Skeletal muscle cell (primary cell): ENCODE measurements at regions not wholly inside any gene's neighbourhood (a gene's known extent, or its start where the extent isn't known, plus 50 kb on each side); places are given as distances from the start of the nearest gene placed in this dataset.
"Not testable (repeated sequence)": the region's sequence is repeated elsewhere in the genome, so short reads cannot be mapped to it uniquely, and the experiment has no call there.

Experiments used
- DNase-seq: peaks from one replicate; pipeline ENCODE4 v3.0.0-alpha.2; 2010; ENCODE audit warnings: low read depth
- H3K4me3 ChIP-seq: 2 replicates; pipeline ENCODE4 v1.5.1; 2011; ENCODE audit warnings: low read depth, mild to moderate bottlenecking, control low read depth, low read length, moderate library complexity

GRCh38 chr2:59398081-59398480, 1155.4 kb downstream of the BCL11A start:
- no peak for DNase-seq
- no peak overlapping the region for H3K4me3 ChIP-seq

DNA sequence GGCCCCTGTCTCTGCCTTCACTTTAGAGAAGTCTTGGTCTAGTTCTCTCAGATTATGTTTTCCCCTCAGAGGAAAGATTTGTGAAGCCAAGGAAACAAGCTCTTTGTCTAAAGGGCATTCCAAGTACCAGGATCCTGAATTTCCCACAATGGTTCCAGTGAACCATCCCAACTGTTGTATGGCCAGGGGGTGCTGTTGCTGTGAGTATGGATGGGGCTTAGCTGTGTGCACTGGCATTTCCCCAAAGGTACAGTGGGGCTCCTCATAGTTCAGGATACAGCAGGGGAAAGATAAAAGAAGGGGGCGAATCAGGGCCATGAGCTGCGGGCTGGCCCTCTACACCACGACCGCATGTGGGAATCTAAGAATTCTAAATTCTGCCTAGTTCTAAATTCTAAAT, 1154.0 kb upstream of the FANCL start:
- H3K4me3 ChIP-seq, result no peak overlapping the region
- no peak for DNase-seq

DNA sequence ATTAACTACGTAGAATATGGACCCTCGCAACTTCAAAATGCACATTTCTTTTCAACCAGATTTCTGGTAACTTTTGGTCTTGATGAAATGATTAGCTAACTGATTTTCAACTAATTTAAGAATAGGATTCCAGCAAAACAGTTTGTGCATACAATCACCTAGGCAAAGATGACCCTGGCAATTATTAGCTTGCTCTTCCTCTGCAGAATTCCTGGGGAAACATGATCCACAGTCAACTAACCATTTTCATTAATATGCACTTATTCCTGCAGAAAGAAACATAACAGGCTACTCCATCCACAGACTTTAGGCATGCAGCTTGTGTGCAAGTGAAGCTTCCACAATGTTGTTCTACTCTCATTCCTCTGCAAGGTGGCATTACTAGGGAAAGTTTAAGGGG, 1150.8 kb upstream of the FANCL start:
- no peak overlapping the region for H3K4me3 ChIP-seq
- no peak for DNase-seq

DNA sequence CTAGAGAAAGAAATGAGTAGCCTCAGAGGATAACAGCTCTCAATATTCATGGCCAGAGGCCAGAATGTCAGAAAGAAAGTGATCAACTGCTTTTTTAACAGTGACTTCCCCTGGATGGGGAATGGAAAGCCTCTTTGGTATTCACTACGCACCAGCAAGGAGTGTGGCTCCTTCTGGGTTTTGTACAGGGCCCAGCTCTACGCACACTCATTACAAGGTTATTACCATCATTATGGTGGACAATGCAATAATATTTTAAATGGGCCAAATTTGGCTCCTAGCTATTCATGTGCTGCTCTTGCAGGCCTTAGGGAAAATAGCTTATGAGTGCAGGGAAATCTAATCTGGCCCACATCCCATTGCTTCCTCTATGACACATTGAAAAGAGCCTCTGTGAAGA, 1149.5 kb upstream of the FANCL start:
- DNase-seq, result no peak
- H3K4me3 ChIP-seq, result no peak overlapping the region

DNA sequence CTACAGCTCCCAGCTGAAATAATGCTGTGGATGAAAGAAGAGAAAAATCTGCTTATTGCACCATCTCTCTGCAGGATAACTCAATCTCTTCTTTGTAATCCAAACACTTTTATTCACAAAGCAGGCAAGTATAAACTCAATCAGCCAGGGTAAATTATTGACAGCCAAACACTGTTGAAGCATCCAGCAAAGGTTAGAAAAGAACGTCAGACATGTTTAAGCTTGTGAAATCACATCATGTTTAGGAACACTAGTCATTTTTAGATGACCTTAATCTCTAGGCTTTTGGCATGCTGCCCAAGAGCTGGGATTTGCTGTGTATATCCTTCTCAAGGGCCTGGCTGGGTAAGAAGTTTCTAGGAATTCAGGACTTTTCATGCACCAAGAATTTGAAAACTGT, 1148.1 kb upstream of the FANCL start:
- DNase-seq, result no peak
- H3K4me3 ChIP-seq, result no peak overlapping the region

GRCh38 chr2:59385971-59386370, 1144.8 kb upstream of the FANCL start:
- no peak overlapping the region for H3K4me3 ChIP-seq
- DNase-seq, result no peak

GRCh38 chr2:59383473-59383872, 1142.3 kb upstream of the FANCL start:
- no peak overlapping the region for H3K4me3 ChIP-seq
- DNase-seq, result no peak

DNA sequence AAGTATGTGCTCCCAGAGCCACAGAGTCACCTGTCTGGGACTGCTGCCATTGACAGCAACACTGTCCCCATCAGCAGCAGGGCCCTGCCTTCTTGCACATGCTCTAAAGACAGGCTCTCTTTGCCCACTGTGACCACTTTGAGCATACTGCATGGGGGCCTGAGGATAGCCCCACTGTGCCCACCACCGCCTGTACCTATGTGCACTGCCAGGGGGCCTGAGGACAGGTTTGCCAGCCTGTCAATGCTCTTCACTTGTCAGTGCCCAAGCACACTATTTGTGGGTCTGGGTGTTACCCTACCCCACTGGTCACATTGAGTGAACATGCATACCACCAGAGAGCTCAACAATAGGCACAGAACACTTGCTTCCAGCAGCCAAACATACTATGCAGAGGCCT, 1137.0 kb upstream of the FANCL start:
- no peak for DNase-seq
- no peak overlapping the region for H3K4me3 ChIP-seq

DNA sequence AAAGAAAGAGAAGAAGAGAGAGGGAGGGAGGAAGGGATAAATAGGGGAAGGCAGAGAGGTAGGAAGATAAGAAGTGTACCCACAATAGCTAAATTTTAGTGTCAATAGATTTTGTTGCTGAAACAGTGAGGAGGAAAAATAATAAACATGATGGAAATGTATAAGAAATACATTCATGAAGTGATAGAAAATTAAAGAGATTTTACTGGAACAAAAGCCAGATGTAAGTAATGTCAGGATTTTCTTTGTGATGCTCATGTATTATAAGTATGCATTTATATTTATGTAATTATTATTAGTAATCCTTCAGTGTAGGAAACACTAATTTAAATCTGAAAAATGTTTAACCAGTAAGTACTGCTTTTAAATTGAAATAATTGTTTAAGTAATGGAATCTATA, 1125.2 kb upstream of the FANCL start:
- no peak overlapping the region for H3K4me3 ChIP-seq

DNA sequence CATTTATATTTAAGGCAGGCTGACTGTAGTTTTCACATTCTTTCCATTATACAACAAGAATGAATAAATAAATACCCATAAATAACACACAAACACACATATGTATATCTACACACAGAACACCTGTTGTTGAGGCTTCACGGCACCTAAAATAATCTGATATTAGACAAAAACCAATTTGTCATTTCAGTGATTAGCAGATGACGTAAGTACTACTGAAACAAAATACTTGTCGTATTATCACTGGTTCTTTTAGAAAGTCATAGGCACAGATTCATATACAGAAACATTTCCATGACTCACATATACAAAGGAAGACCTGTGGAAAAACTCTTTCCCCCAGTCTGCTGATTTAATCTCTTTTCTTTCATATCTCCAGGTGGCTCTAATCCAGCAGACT, 1113.4 kb upstream of the FANCL start:
- H3K4me3 ChIP-seq, result no peak overlapping the region
- DNase-seq, result no peak

More for the DNA sequence above, 1125.2 kb upstream of the FANCL start:
- DNase-seq, result no peak

DNA sequence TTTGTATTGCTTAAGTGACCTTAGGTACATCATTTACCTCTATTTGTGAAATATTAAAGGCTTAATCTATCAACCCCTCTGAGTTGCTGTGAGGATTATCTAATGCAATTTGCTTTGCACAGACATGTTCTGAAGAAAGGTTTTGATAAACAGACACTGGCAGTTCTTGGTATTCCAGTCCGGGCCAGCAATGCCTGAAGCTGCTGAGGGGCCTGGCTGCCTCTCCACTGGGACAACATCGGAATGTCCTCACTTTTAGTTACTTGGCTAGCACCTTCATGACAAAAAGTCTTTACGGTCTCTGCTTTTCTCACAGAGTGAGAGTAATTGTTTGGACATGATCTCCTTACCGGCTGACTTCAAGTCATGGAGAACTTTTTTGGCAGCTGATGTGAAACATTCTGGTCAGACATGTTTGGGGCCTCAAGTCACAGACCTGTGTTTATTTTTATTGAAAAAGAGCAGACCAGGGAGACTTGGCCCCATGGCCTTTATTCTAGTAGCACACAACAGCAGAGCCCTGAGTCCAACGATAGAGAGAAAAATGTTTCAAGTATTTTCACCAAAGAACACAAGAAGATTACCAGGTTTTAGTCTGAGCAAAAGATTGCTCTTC, 1112.3 kb upstream of the FANCL start:
- DNase-seq, result no peak
- H3K4me3 ChIP-seq, result no peak overlapping the region

- H3K4me3 ChIP-seq, result no peak overlapping the region
- DNase-seq, result no peak
These were observed 1101.0 kb upstream of the FANCL start for GRCh38 chr2:59342166-59342565.

- DNase-seq, result no peak
- H3K4me3 ChIP-seq, result no peak overlapping the region
These were observed 1098.7 kb upstream of the FANCL start for GRCh38 chr2:59339837-59340207.

GRCh38 chr2:59339121-59339836, 1098.2 kb upstream of the FANCL start:
- no peak overlapping the region for H3K4me3 ChIP-seq
- DNase-seq, result no peak

DNA sequence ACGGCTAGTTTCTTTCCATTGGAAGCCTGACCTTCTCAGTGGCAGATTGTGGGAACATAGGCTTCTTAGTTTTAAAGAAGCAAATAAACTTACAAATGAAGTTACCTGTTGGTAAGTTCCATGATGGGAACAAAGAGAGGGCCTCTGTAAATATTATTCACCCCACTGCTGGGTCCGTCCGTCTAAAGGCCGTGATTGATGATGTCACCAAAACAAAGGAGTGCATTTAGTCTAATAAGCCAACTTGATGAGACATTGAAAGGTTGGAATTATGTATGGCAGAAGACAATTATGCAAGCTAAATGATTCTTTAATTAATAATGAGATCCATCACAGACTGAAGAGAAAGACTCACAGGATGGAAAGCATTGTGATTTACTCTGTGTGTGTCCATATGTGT, 1091.9 kb upstream of the FANCL start:
- H3K4me3 ChIP-seq, result no peak overlapping the region
- DNase-seq, result no peak

- not testable (repeated sequence) for DNase-seq, H3K4me3 ChIP-seq
These were observed 1085.6 kb upstream of the FANCL start for GRCh38 chr2:59326581-59327365.

GRCh38 chr2:59322870-59323269, 1081.7 kb upstream of the FANCL start:
- no peak overlapping the region for H3K4me3 ChIP-seq
- no peak for DNase-seq

- no peak for DNase-seq
- no peak overlapping the region for H3K4me3 ChIP-seq
These were observed 1080.9 kb upstream of the FANCL start for GRCh38 chr2:59322005-59322404.

- no peak overlapping the region for H3K4me3 ChIP-seq
- DNase-seq, result no peak
These were observed 1073.1 kb upstream of the FANCL start for GRCh38 chr2:59314031-59314766.
